Thymus (tissue), 11 donors: ENCODE measurements at regions not wholly inside any gene's neighbourhood (a gene's known extent, or its start where the extent isn't known, plus 50 kb on each side); places are given as distances from the start of the nearest gene placed in this dataset.
A peak's percentile ranks its signal among the peaks of the same experiment; 100 is the strongest.
"Not testable (repeated sequence)": the region's sequence is repeated elsewhere in the genome, so short reads cannot be mapped to it uniquely, and the experiment has no call there.

ENCODE experiments used
- DNase-seq, 9 donors: peaks; one replicate each; pipeline ENCODE4 v3.0.0-alpha.2; 2013; ENCODE audit warnings: low spot score in 9 of 9, low read depth in 6 of 9, missing footprints in 1 of 9
- H3K27ac ChIP-seq, 2 donors: one replicate each; pipeline ENCODE4 v1.5.1; 2013; ENCODE audit warnings: control low read depth in 1 of 2, low read depth in 1 of 2, low read length in 1 of 2, mild to moderate bottlenecking in 1 of 2, moderate library complexity in 1 of 2
- H3K27me3 ChIP-seq, 2 donors: one replicate each; pipeline ENCODE4 v1.5.1; 2013; ENCODE audit warnings: low read length in 1 of 2; ENCODE audit not compliant: control insufficient read depth in 2 of 2, insufficient read depth in 1 of 2
- H3K36me3 ChIP-seq, 2 donors: one replicate each; pipeline ENCODE4 v1.5.1; 2013; ENCODE audit warnings: low read length in 1 of 2, mild to moderate bottlenecking in 1 of 2, moderate library complexity in 1 of 2; ENCODE audit not compliant: control insufficient read depth in 2 of 2, insufficient read depth in 2 of 2
- H3K4me1 ChIP-seq, 2 donors: one replicate each; pipeline ENCODE4 v1.5.1; 2013; ENCODE audit warnings: low read length in 2 of 2; ENCODE audit not compliant: control insufficient read depth in 2 of 2, insufficient read depth in 2 of 2
- H3K4me3 ChIP-seq, 2 donors: one replicate each; pipeline ENCODE4 v1.5.1; 2013; ENCODE audit warnings: low read length in 2 of 2, control low read depth in 1 of 2, mild to moderate bottlenecking in 1 of 2
- H3K9me3 ChIP-seq, 2 donors: one replicate each; pipeline ENCODE4 v1.5.1; 2013; ENCODE audit warnings: low read length in 1 of 2, mild to moderate bottlenecking in 1 of 2; ENCODE audit not compliant: control insufficient read depth in 2 of 2, insufficient read depth in 1 of 2
- WGBS: extraction: QIAGEN DNeasy Blood & Tissue Kit; methylation state at CpG from one replicate; pipeline ENCODE4 v1.1.7; 2013; 5-methylcytosine and 5-hydroxymethylcytosine counted together
- donor health status: healthy.

DNA sequence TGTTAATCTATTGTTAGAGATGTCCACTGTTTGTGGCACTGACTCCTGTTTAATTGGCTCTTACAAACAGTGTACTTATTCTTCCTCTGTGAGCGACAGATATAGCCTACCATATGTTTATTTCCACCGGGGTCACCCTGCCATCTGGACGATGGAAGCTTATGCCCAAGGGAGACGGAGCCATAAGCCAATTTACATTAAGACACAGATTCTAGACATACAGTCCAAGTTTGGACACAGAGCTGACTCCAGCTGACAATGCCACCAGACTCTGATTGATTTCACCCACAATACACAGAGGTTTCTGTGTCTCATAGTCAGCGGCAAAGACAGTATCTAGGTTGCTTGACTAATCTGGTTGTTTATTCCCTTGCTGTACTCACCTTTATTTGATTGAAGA, 198.9 kb downstream of the ENC1 start:
- no peaks in the 10 kb centered on the region for H3K27me3 ChIP-seq
- H3K27ac ChIP-seq, result no peak overlapping the region
- no peaks in the 10 kb centered on the region for H3K9me3 ChIP-seq
- no peak for DNase-seq
- no peaks in the 10 kb centered on the region for H3K36me3 ChIP-seq
- no peak overlapping the region for H3K4me3 ChIP-seq
- H3K4me1 ChIP-seq, result no peaks in the 10 kb centered on the region
- WGBS, result 96% methylated on average over 5 of the region's 5 CpGs

DNA sequence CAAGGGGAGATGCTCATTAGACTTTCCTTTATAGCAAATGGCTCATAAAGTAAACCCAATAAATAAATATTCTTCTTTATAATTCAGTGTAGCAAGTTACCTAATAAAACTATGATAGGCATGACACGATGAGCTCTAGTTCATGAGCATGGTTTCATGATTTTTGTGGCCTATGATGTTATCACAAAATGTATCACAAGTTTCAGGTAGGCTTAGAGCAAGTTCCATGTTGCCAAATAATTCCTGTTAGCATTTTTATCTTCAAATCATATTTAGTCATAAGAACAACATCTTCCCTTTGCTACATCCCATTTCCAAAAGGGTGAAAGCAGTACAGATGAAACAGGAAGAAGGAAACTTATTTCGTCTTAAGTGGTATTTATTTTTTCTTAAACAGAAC, 200.2 kb downstream of the ENC1 start:
- 91% methylated on average over 2 of the region's 2 CpGs for WGBS

DNA sequence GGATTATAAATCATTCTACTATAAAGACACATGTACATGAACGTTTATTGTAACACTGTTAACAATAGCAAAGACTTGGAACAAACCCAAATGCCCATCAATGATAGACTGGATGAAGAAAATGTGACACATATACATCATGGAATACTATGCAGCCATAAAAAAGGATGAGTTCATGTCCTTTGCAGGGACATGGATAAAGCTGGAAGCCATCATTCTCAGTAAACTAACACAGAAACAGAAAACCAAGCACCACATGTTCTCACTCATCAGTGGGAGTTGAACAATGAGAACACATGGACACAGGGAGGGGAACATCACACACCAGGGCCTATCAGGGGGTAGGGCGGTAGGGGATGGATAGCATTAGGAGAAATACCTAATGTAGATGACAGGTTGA, 202.7 kb downstream of the ENC1 start:
- H3K27me3 ChIP-seq, H3K9me3 ChIP-seq, H3K27ac ChIP-seq, H3K36me3 ChIP-seq, H3K4me3 ChIP-seq, DNase-seq: not testable (repeated sequence)
- H3K4me1 ChIP-seq, result peaks cover 0 to 12% of the 10 kb centered on the region in 2 donors
- 95% methylated on average over 2 of the region's 2 CpGs for WGBS

More for the DNA sequence above, 200.2 kb downstream of the ENC1 start:
- H3K27ac ChIP-seq, result no peak overlapping the region
- no peak for DNase-seq
- no peaks in the 10 kb centered on the region for H3K36me3 ChIP-seq
- H3K4me1 ChIP-seq, result no peaks in the 10 kb centered on the region
- no peaks in the 10 kb centered on the region for H3K9me3 ChIP-seq
- no peak overlapping the region for H3K4me3 ChIP-seq
- no peaks in the 10 kb centered on the region for H3K27me3 ChIP-seq

DNA sequence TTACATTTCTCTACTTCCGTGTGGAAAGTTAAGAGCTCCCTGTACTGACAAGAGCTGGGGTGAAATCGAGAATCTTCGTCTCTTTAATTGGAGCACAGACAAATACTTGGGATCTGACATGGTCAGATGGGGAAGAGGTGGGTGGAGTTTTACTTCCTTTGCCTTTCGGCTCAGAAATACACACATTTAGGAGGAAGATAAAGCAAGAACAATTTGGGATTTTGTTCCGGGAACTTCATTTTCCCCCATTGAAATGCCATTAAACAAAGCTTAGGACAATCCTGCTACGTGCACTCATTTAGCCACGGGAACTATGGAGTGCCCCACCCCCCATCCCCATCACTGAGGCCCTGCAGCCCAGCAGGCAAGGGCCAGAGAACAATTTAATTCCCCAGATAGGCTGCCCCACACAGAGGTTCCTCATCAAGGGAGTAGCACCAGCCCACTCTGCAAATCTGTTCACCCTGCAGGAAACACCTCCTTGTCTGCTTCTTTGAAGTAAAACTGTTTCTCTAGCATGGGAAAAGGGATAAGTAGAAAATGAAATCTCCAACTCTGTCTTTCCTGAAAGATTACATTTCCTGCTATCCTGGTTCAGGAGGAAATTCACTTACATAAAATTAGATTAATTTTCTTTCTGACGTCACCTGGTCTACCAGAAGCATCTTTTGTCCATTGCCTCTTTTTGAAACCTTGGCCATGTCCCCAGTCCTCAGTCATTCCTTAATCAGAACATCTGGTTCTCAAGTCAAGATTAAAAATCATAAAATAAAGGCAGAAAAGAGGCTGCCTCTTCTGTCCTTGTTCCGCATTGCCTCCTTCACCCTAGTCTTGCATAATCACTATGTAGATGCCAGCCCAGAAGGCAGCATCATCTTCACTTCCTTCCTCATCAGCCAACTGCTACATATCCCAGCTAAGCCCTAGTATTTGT, 206.4 kb downstream of the ENC1 start:
- H3K4me1 ChIP-seq, result peaks cover 0 to 12% of the 10 kb centered on the region in 2 donors
- H3K36me3 ChIP-seq, result no peaks in the 10 kb centered on the region
- no peak overlapping the region for H3K4me3 ChIP-seq
- H3K27ac ChIP-seq, result no peak overlapping the region
- 45% methylated on average over 9 of the region's 9 CpGs for WGBS
- peaks cover 0 to 5% of the 10 kb centered on the region in 2 donors for H3K9me3 ChIP-seq
- H3K27me3 ChIP-seq, result no peaks in the 10 kb centered on the region
- no peak for DNase-seq

DNA sequence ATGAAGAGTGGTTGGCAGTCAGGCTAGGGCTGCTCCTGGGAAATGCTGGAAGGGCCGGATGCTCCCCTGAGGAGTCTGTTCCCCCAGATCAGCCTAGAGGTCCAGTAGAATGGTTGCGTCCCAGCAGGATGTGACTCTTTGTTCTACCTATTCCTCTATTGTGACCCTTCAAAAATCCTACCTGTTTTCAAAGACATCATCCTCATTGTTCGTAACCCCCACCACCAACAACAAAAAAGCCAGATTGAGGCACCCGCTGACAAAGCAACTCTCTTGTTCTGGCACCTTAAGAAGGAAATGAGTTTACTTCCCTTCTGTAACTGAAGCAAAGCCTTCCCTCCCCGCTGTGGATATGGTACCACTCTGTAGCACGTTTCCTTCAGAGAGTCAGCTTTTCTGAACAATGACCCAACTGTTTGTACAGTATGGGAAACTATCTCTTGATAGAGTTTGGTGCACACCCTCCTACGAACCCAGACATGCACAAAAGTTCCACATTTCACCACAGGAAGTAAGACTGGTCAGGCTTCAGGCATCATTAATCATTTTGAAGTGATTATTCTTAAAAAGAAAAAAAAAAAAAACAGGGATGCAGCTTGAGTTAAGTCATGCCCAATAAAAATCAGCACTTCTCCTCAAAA, 207.2 kb downstream of the ENC1 start:
- Histone ChIP-seq H3K36me3 (no peaks in the 10 kb centered on the region), H3K9me3 (peaks cover 0 to 5% of the 10 kb centered on the region in 2 donors), H3K4me1 (peaks cover 0 to 12% of the 10 kb centered on the region in 2 donors), H3K27me3 (no peaks in the 10 kb centered on the region), H3K27ac (no peak overlapping the region), H3K4me3 (no peak overlapping the region)
- peak in 2 of 9 donors; percentile 19 to 49 for DNase-seq
- 32% methylated on average over 7 of the region's 7 CpGs for WGBS

DNA sequence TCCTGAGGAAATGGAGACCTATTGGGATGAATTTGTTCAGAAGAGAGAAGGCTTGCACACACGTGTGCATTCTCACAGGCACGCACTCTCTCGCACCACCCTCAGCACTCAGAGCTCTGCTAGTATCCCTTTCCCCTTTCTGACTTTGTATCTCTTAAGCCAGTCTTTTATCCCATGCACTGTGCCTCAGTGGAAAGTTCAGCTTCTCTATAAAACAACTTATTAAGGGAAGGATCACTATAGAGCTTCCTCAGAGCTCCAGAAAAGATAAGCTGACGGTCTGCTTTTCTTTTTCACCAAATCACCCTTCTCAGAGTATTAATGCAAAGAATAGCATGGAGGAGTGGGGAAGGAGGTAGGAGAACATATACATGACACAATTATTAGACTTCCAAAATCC, 207.8 kb downstream of the ENC1 start:
- H3K27ac ChIP-seq, result no peak overlapping the region
- H3K4me3 ChIP-seq, result no peak overlapping the region
- WGBS, result 90% methylated on average over 4 of the region's 4 CpGs
- H3K4me1 ChIP-seq, result peaks cover 0 to 12% of the 10 kb centered on the region in 2 donors
- H3K36me3 ChIP-seq, result no peaks in the 10 kb centered on the region
- no peak for DNase-seq
- no peaks in the 10 kb centered on the region for H3K27me3 ChIP-seq
- peaks cover 0 to 5% of the 10 kb centered on the region in 2 donors for H3K9me3 ChIP-seq

DNA sequence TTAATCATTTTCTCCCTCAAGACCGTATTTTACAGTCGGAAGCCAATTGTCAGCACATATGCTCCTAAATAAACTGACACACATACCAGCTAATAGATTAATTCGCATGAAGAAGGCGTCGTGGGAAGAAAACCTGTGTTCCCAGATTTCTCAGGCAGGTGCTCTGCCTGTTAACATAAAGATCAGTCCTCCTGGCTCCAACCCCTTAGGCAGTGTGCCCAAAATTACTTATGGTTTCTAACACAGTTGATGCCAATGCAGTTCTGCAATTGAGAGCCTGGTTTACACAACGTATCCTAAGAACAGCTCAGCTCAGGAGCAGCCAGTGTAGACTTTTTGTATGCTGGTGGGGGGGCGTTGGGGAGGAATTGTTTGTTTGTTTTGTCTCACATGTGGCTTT, 208.3 kb downstream of the ENC1 start:
- WGBS, result 63% methylated on average over 7 of the region's 7 CpGs
- no peaks in the 10 kb centered on the region for H3K27me3 ChIP-seq
- H3K9me3 ChIP-seq, result peaks cover 0 to 5% of the 10 kb centered on the region in 2 donors
- H3K27ac ChIP-seq, result no peak overlapping the region
- DNase-seq, result no peak
- peaks cover 0 to 12% of the 10 kb centered on the region in 2 donors for H3K4me1 ChIP-seq
- H3K36me3 ChIP-seq, result no peaks in the 10 kb centered on the region
- no peak overlapping the region for H3K4me3 ChIP-seq

DNA sequence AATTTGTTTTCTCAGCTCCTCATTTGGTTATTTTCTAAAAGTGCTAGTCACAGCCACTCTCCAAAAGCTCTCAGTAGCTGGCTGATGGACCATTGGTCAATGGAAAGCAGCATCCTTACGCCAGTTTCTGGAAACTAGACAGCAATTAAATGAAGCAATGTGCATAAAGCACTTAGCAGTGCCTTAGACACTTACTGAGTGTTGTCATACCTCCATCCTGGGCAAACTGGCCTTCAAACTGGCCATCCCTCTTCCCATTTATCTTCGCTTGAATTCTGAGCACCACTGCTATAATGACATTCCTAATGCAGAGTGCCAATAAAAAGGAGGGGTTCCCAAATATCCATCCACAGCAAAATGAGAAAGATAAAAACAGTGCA, 209.2 kb downstream of the ENC1 start:
- 95% methylated on average over 2 of the region's 2 CpGs for WGBS
- Histone ChIP-seq H3K4me3 (no peak overlapping the region), H3K4me1 (peaks cover 0 to 12% of the 10 kb centered on the region in 2 donors), H3K27ac (no peak overlapping the region), H3K36me3 (no peaks in the 10 kb centered on the region), H3K27me3 (no peaks in the 10 kb centered on the region), H3K9me3 (peaks cover 0 to 5% of the 10 kb centered on the region in 2 donors)
- no peak for DNase-seq

DNA sequence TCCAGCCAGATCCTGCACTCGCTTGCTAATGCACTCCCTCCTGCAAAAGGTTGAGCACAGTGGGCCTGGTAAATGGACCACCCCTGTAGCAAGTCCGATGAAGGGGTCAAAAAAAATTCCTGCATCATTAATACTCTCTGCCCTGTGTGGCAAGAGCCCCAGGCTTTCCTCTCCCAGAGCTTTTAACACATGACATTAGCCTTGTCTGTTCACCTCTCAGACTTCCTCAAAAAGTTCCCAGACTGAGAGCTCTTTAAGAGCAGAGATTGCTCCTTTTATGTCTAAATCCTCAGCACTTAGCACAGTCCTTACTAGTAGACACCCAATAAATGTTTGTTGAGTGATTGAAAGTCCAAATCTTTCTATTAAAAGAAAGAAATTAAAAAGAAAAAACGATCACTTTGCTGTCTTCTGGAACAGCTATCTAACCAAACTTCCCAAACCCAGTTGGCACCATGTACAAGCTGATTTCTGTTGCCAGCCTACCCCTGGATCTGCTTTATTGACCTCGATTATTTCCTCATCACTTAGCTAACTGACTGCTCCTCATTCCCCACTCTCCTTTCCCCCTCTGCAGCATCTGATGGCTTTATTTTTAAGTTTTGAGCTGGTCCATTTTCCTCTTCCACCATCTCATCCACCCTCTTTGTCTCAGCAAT, 209.8 kb downstream of the ENC1 start:
- WGBS, result 85% methylated on average over 4 of the region's 4 CpGs
- Histone ChIP-seq H3K9me3 (peaks cover 0 to 5% of the 10 kb centered on the region in 2 donors), H3K4me3 (no peak overlapping the region), H3K36me3 (no peaks in the 10 kb centered on the region), H3K27me3 (no peaks in the 10 kb centered on the region), H3K4me1 (peaks cover 0 to 12% of the 10 kb centered on the region in 2 donors), H3K27ac (no peak overlapping the region)
- DNase-seq, result no peak
